ENCODE measurements at regions not wholly inside any gene's neighbourhood (a gene's known extent, or its start where the extent isn't known, plus 50 kb on each side); places are given as distances from the start of the nearest gene placed in this dataset.

DNA sequence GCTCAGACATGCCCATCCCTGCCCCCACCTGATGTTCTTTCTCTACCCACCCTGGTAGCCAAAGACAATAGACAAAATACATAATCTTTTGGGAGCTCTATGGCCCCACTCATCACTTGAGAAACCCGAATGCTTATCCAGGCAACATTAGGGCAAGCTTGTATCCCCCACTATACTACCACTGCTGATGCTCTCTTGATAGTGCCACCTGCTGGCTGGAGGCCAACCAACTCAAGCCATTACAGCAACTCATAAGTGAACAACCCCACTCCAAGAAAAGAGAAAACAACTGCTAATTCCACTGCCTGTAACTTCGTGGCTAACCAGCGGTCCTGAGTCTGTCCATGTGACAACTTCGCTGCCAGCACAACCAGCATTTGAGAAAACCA is 342.5 kb upstream of the TGFBR2 start:
- TF ChIP-seq EZH2 (IDR thresholded peaks at IDR 0.05; ENCODE audit: low read length, missing control alignments) = no peak
- TF ChIP-seq, protein P1, sequence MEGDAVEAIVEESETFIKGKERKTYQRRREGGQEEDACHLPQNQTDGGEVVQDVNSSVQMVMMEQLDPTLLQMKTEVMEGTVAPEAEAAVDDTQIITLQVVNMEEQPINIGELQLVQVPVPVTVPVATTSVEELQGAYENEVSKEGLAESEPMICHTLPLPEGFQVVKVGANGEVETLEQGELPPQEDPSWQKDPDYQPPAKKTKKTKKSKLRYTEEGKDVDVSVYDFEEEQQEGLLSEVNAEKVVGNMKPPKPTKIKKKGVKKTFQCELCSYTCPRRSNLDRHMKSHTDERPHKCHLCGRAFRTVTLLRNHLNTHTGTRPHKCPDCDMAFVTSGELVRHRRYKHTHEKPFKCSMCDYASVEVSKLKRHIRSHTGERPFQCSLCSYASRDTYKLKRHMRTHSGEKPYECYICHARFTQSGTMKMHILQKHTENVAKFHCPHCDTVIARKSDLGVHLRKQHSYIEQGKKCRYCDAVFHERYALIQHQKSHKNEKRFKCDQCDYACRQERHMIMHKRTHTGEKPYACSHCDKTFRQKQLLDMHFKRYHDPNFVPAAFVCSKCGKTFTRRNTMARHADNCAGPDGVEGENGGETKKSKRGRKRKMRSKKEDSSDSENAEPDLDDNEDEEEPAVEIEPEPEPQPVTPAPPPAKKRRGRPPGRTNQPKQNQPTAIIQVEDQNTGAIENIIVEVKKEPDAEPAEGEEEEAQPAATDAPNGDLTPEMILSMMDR (conservative IDR thresholded peaks at IDR 0.05 in 1 of 2, IDR thresholded peaks at IDR 0.05 in 1 of 2; ENCODE audit: low read depth in 1 of 2, low read length in 2 of 2) = no peak

Measured in fibroblast of lung (primary cell).